ENCODE measurements at regions not wholly inside any gene's neighbourhood (a gene's known extent, or its start where the extent isn't known, plus 50 kb on each side); places are given as distances from the start of the nearest gene placed in this dataset.

GRCh38 chr3:30253832-30254231 lies 352.6 kb upstream of the TGFBR2 start (continued):
- TF ChIP-seq ZNF462 (CRISPR knock-in tag; IDR thresholded peaks at IDR 0.05) (no peak), ETS1 (IDR thresholded peaks at IDR 0.05) (no peak), CREB1 (CRISPR knock-in tag; IDR thresholded peaks at IDR 0.05; ENCODE audit: low read depth) (no peak), EZH2phosphoT487 (IDR thresholded peaks at IDR 0.05; ENCODE audit: unreplicated experiment) (no peak), NANOG (IDR thresholded peaks at IDR 0.05; ENCODE audit: borderline replicate concordance) (no peak), JUNB (IDR thresholded peaks at IDR 0.05; ENCODE audit: unreplicated experiment) (no peak)

- H3K27ac ChIP-seq (ENCODE audit: low read depth) = no peak overlapping the region
- TF ChIP-seq ZNF331 (CRISPR knock-in tag; IDR thresholded peaks at IDR 0.05; ENCODE audit: low read depth) (no peak), ZNF114 (CRISPR knock-in tag; IDR thresholded peaks at IDR 0.05) (no peak), CREB1 (CRISPR knock-in tag; IDR thresholded peaks at IDR 0.05; ENCODE audit: low read depth) (no peak), REST (IDR thresholded peaks at IDR 0.05; ENCODE audit: unreplicated experiment) (no peak), JUNB (IDR thresholded peaks at IDR 0.05; ENCODE audit: unreplicated experiment) (no peak), NANOG (IDR thresholded peaks at IDR 0.05; ENCODE audit: borderline replicate concordance) (no peak), EZH2 (IDR thresholded peaks at IDR 0.05; ENCODE audit: low read depth, unreplicated experiment) (no peak), STAT1 (IDR thresholded peaks at IDR 0.05; ENCODE audit: unreplicated experiment) (no peak), CTCF (conservative IDR thresholded peaks at IDR 0.05; ENCODE audit: low read depth in 2 of 2) (no peak), EZH2phosphoT487 (IDR thresholded peaks at IDR 0.05; ENCODE audit: unreplicated experiment) (no peak)
Observed at GRCh38 chr3:30256474-30256873, 349.9 kb upstream of the TGFBR2 start.

More at GRCh38 chr3:30256474-30256873, 349.9 kb upstream of the TGFBR2 start:
- H3K4me1 ChIP-seq (ENCODE audit: insufficient read depth) = peaks cover 23% of the 10 kb centered on the region
- no peaks in the 10 kb centered on the region; the same call in 1 of the 2 replicates for H3K36me3 ChIP-seq (ENCODE audit: insufficient read depth)
- H3F3A ChIP-seq (replicated peaks; ENCODE audit: low read depth) = no peaks in the 10 kb centered on the region
- H3K27ac Mint-ChIP-seq = no peak overlapping the region
- H3K9me3 Mint-ChIP-seq = peaks cover 14% of the 10 kb centered on the region; the same call in 2 of the 3 replicates
- no peak overlapping the region for H2AFZ ChIP-seq
- no peak overlapping the region for H3K4me3 ChIP-seq
- peaks cover 21% of the 10 kb centered on the region; the same call in 2 of the 3 replicates for H3K36me3 Mint-ChIP-seq (ENCODE audit: low read depth)
- peaks cover 35% of the 10 kb centered on the region for H3K4me1 Mint-ChIP-seq
- no peak overlapping the region for H3K4me3 Mint-ChIP-seq
- H4K20me1 ChIP-seq (replicated peaks; ENCODE audit: insufficient read depth) = no peaks in the 10 kb centered on the region
- no peaks in the 10 kb centered on the region for H3K79me2 ChIP-seq (replicated peaks; ENCODE audit: insufficient read depth)
- H3K9me2 ChIP-seq (ENCODE audit: insufficient read depth) = peaks cover 5% of the 10 kb centered on the region; the same call in 1 of the 2 replicates
- H3K4me2 ChIP-seq = no peak overlapping the region
- ATAC-seq (no peak), DNase-seq (ENCODE audit: low spot score) (no peak)
- H3K27me3 Mint-ChIP-seq (ENCODE audit: insufficient read depth, low read depth, poor library complexity) = no peaks in the 10 kb centered on the region
- no peaks in the 10 kb centered on the region for H3K27me3 ChIP-seq (ENCODE audit: insufficient read depth)

All from GM23338 (cell line).